ENCODE measurements at regions not wholly inside any gene's neighbourhood (a gene's known extent, or its start where the extent isn't known, plus 50 kb on each side); places are given as distances from the start of the nearest gene placed in this dataset.

GRCh38 chr15:87805117-87805820 is 451.3 kb downstream of the NTRK3 start:
- no peak for ATAC-seq
- H3K27ac ChIP-seq: no peak overlapping the region
- intact Hi-C loops (cut with DNase I): no loop called here
- no peak for TF ChIP-seq CTCF (IDR thresholded peaks at IDR 0.05)
- H3K9me3 ChIP-seq: no peaks in the 10 kb centered on the region
- H3K36me3 ChIP-seq: no peaks in the 10 kb centered on the region
- no peak for DNase-seq
- no peaks in the 10 kb centered on the region for H3K27me3 ChIP-seq
- H3K4me1 ChIP-seq: no peaks in the 10 kb centered on the region
- H3K4me3 ChIP-seq: no peak overlapping the region

- DNase-seq: no peak
- Histone ChIP-seq H3K9me3 (no peaks in the 10 kb centered on the region), H3K27ac (no peak overlapping the region), H3K27me3 (no peaks in the 10 kb centered on the region), H3K36me3 (no peaks in the 10 kb centered on the region), H3K4me3 (no peak overlapping the region), H3K4me1 (no peaks in the 10 kb centered on the region)
- intact Hi-C loops (cut with DNase I): no loop called here
- no peak for ATAC-seq
- no peak for TF ChIP-seq CTCF (IDR thresholded peaks at IDR 0.05)
Observed at GRCh38 chr15:87804451-87804850, 452.1 kb downstream of the NTRK3 start.

- no peak for DNase-seq
- H3K9me3 ChIP-seq: no peaks in the 10 kb centered on the region
- no peaks in the 10 kb centered on the region for H3K27me3 ChIP-seq
- TF ChIP-seq CTCF (IDR thresholded peaks at IDR 0.05): no peak
- H3K4me3 ChIP-seq: no peak overlapping the region
- intact Hi-C loops (cut with DNase I): no loop called here
- H3K4me1 ChIP-seq: no peaks in the 10 kb centered on the region
- no peaks in the 10 kb centered on the region for H3K36me3 ChIP-seq
- ATAC-seq: no peak
- H3K27ac ChIP-seq: no peak overlapping the region
Observed at GRCh38 chr15:87799838-87800237, 456.7 kb downstream of the NTRK3 start.

GRCh38 chr15:87799428-87799827 is 457.1 kb downstream of the NTRK3 start:
- no peaks in the 10 kb centered on the region for H3K27me3 ChIP-seq
- intact Hi-C loops (cut with DNase I): no loop called here
- no peaks in the 10 kb centered on the region for H3K9me3 ChIP-seq
- H3K4me1 ChIP-seq: no peaks in the 10 kb centered on the region
- DNase-seq: no peak
- H3K4me3 ChIP-seq: no peak overlapping the region
- TF ChIP-seq CTCF (IDR thresholded peaks at IDR 0.05): no peak
- no peak for ATAC-seq
- no peaks in the 10 kb centered on the region for H3K36me3 ChIP-seq
- H3K27ac ChIP-seq: no peak overlapping the region

GRCh38 chr15:87793725-87794124 is 462.8 kb downstream of the NTRK3 start:
- H3K36me3 ChIP-seq: no peaks in the 10 kb centered on the region
- no peak for TF ChIP-seq CTCF (IDR thresholded peaks at IDR 0.05)
- ATAC-seq (no peak), DNase-seq (no peak)
- intact Hi-C loops (cut with DNase I): no loop called here
- H3K27ac ChIP-seq: no peak overlapping the region
- no peaks in the 10 kb centered on the region for H3K27me3 ChIP-seq
- H3K4me1 ChIP-seq: no peaks in the 10 kb centered on the region
- H3K4me3 ChIP-seq: no peak overlapping the region
- H3K9me3 ChIP-seq: no peaks in the 10 kb centered on the region
